ENCODE measurements at regions not wholly inside any gene's neighbourhood (a gene's known extent, or its start where the extent isn't known, plus 50 kb on each side); places are given as distances from the start of the nearest gene placed in this dataset.
"Not testable (repeated sequence)": the region's sequence is repeated elsewhere in the genome, so short reads cannot be mapped to it uniquely, and the experiment has no call there.

GRCh38 chr3:88879905-88880304 lies 227.5 kb upstream of the EPHA3 start:
- no peaks in the 10 kb centered on the region for H3K27me3 Mint-ChIP-seq
- POLR2A ChIA-PET: no interaction called here

GRCh38 chr3:88882121-88882520 lies 225.3 kb upstream of the EPHA3 start:
- ChIA-PET POLR2A (no interaction called here), CTCF (no interaction called here)
- Mint-ChIP-seq H3K27ac (no peak overlapping the region), H3K9me3 (no peaks in the 10 kb centered on the region), H3K4me3 (no peak overlapping the region), H3K4me1 (no peaks in the 10 kb centered on the region), H3K27me3 (no peaks in the 10 kb centered on the region), H3K36me3 (ENCODE audit: low read depth) (no peaks in the 10 kb centered on the region)
- no peak for DNase-seq

More at GRCh38 chr3:88879905-88880304, 227.5 kb upstream of the EPHA3 start:
- H3K4me3 Mint-ChIP-seq: no peak overlapping the region
- no peaks in the 10 kb centered on the region for H3K9me3 Mint-ChIP-seq
- H3K36me3 Mint-ChIP-seq (ENCODE audit: low read depth): no peaks in the 10 kb centered on the region
- no peak for DNase-seq
- H3K4me1 Mint-ChIP-seq: no peaks in the 10 kb centered on the region
- CTCF ChIA-PET: no interaction called here
- H3K27ac Mint-ChIP-seq: no peak overlapping the region

- H3K27ac Mint-ChIP-seq; H3K36me3 Mint-ChIP-seq (ENCODE audit: low read depth); DNase-seq; CTCF ChIA-PET; H3K4me3 Mint-ChIP-seq; POLR2A ChIA-PET; H3K9me3 Mint-ChIP-seq; H3K4me1 Mint-ChIP-seq; H3K27me3 Mint-ChIP-seq: not testable (repeated sequence)
Observed at GRCh38 chr3:88886624-88887023, 220.8 kb upstream of the EPHA3 start.

- Mint-ChIP-seq H3K9me3 (peaks cover 2% of the 10 kb centered on the region), H3K4me3 (no peak overlapping the region), H3K36me3 (ENCODE audit: low read depth) (no peaks in the 10 kb centered on the region), H3K27me3 (no peaks in the 10 kb centered on the region), H3K27ac (no peak overlapping the region), H3K4me1 (no peaks in the 10 kb centered on the region)
- ChIA-PET POLR2A (no interaction called here), CTCF (no interaction called here)
- no peak for DNase-seq
Observed at GRCh38 chr3:88896026-88896425, 211.4 kb upstream of the EPHA3 start.

- no peaks in the 10 kb centered on the region for H3K36me3 Mint-ChIP-seq (ENCODE audit: low read depth)
- CTCF ChIA-PET: no interaction called here
- H3K9me3 Mint-ChIP-seq: no peaks in the 10 kb centered on the region
- H3K4me3 Mint-ChIP-seq: no peak overlapping the region
- no peaks in the 10 kb centered on the region for H3K4me1 Mint-ChIP-seq
- no peak for DNase-seq
- H3K27ac Mint-ChIP-seq: no peak overlapping the region
- POLR2A ChIA-PET: no interaction called here
- no peaks in the 10 kb centered on the region for H3K27me3 Mint-ChIP-seq
Observed at GRCh38 chr3:88912294-88912877, 195.0 kb upstream of the EPHA3 start.

- Mint-ChIP-seq H3K9me3 (no peaks in the 10 kb centered on the region), H3K27ac (no peak overlapping the region), H3K4me3 (no peak overlapping the region), H3K4me1 (no peaks in the 10 kb centered on the region), H3K27me3 (no peaks in the 10 kb centered on the region), H3K36me3 (ENCODE audit: low read depth) (no peaks in the 10 kb centered on the region)
- POLR2A ChIA-PET: no interaction called here
- CTCF ChIA-PET: no interaction called here
- DNase-seq: no peak
Observed at GRCh38 chr3:88918841-88919240, 188.6 kb upstream of the EPHA3 start.

- no peak for DNase-seq
- Mint-ChIP-seq H3K9me3 (no peaks in the 10 kb centered on the region), H3K27me3 (no peaks in the 10 kb centered on the region), H3K27ac (no peak overlapping the region), H3K36me3 (ENCODE audit: low read depth) (no peaks in the 10 kb centered on the region), H3K4me3 (no peak overlapping the region), H3K4me1 (no peaks in the 10 kb centered on the region)
- POLR2A ChIA-PET: no interaction called here
- CTCF ChIA-PET: no interaction called here
Observed at GRCh38 chr3:88921986-88922385, 185.4 kb upstream of the EPHA3 start.

- no peaks in the 10 kb centered on the region for H3K4me1 Mint-ChIP-seq
- H3K27ac Mint-ChIP-seq: no peak overlapping the region
- no peaks in the 10 kb centered on the region for H3K27me3 Mint-ChIP-seq
- no peak for DNase-seq
- H3K4me3 Mint-ChIP-seq: no peak overlapping the region
- H3K36me3 Mint-ChIP-seq (ENCODE audit: low read depth): no peaks in the 10 kb centered on the region
- no peaks in the 10 kb centered on the region for H3K9me3 Mint-ChIP-seq
- POLR2A ChIA-PET: no interaction called here
- CTCF ChIA-PET: no interaction called here
Observed at GRCh38 chr3:88926221-88926620, 181.2 kb upstream of the EPHA3 start.

GRCh38 chr3:88930611-88931010 lies 176.8 kb upstream of the EPHA3 start:
- H3K36me3 Mint-ChIP-seq (ENCODE audit: low read depth): no peaks in the 10 kb centered on the region
- ChIA-PET CTCF (no interaction called here), POLR2A (no interaction called here)
- no peaks in the 10 kb centered on the region for H3K4me1 Mint-ChIP-seq
- DNase-seq: no peak
- no peaks in the 10 kb centered on the region for H3K27me3 Mint-ChIP-seq
- no peak overlapping the region for H3K4me3 Mint-ChIP-seq
- no peak overlapping the region for H3K27ac Mint-ChIP-seq
- no peaks in the 10 kb centered on the region for H3K9me3 Mint-ChIP-seq

GRCh38 chr3:88936831-88937230 lies 170.6 kb upstream of the EPHA3 start:
- Mint-ChIP-seq H3K36me3 (ENCODE audit: low read depth) (no peaks in the 10 kb centered on the region), H3K4me3 (no peak overlapping the region), H3K27ac (no peak overlapping the region), H3K4me1 (no peaks in the 10 kb centered on the region), H3K27me3 (no peaks in the 10 kb centered on the region), H3K9me3 (peaks cover 2% of the 10 kb centered on the region)
- ChIA-PET CTCF (no interaction called here), POLR2A (no interaction called here)
- DNase-seq: no peak

GRCh38 chr3:88940296-88940695 lies 167.1 kb upstream of the EPHA3 start:
- H3K4me1 Mint-ChIP-seq: no peaks in the 10 kb centered on the region
- ChIA-PET CTCF (no interaction called here), POLR2A (no interaction called here)
- H3K36me3 Mint-ChIP-seq (ENCODE audit: low read depth): no peaks in the 10 kb centered on the region
- H3K27me3 Mint-ChIP-seq: no peaks in the 10 kb centered on the region
- H3K9me3 Mint-ChIP-seq: peaks cover 2% of the 10 kb centered on the region
- DNase-seq: no peak
- no peak overlapping the region for H3K27ac Mint-ChIP-seq
- no peak overlapping the region for H3K4me3 Mint-ChIP-seq

GRCh38 chr3:88947013-88947412 lies 160.4 kb upstream of the EPHA3 start:
- Mint-ChIP-seq H3K36me3 (ENCODE audit: low read depth) (no peaks in the 10 kb centered on the region), H3K27ac (no peak overlapping the region), H3K9me3 (peaks cover 2% of the 10 kb centered on the region), H3K4me3 (no peak overlapping the region), H3K4me1 (no peaks in the 10 kb centered on the region), H3K27me3 (no peaks in the 10 kb centered on the region)
- DNase-seq: no peak
- POLR2A ChIA-PET: no interaction called here
- CTCF ChIA-PET: no interaction called here

GRCh38 chr3:88954853-88955252 lies 152.6 kb upstream of the EPHA3 start:
- CTCF ChIA-PET: no interaction called here
- no peaks in the 10 kb centered on the region for H3K36me3 Mint-ChIP-seq (ENCODE audit: low read depth)
- H3K27ac Mint-ChIP-seq: no peak overlapping the region
- H3K4me3 Mint-ChIP-seq: no peak overlapping the region
- peaks cover 2% of the 10 kb centered on the region for H3K9me3 Mint-ChIP-seq
- no peaks in the 10 kb centered on the region for H3K4me1 Mint-ChIP-seq
- DNase-seq: no peak
- POLR2A ChIA-PET: no interaction called here
- H3K27me3 Mint-ChIP-seq: no peaks in the 10 kb centered on the region

GRCh38 chr3:88955274-88955673 lies 152.1 kb upstream of the EPHA3 start:
- H3K36me3 Mint-ChIP-seq (ENCODE audit: low read depth): no peaks in the 10 kb centered on the region
- peaks cover 2% of the 10 kb centered on the region for H3K9me3 Mint-ChIP-seq
- POLR2A ChIA-PET: no interaction called here
- CTCF ChIA-PET: no interaction called here
- no peaks in the 10 kb centered on the region for H3K27me3 Mint-ChIP-seq
- no peaks in the 10 kb centered on the region for H3K4me1 Mint-ChIP-seq
- H3K4me3 Mint-ChIP-seq: no peak overlapping the region
- no peak for DNase-seq
- no peak overlapping the region for H3K27ac Mint-ChIP-seq

All from activated CD4-positive, alpha-beta T cell treated with anti-CD3 and anti-CD28 coated beads, Interleukin-2, amount 10 ng/mL, durations not matched to agents 7 days and 5 days (primary cell).